ENCODE measurements at regions not wholly inside any gene's neighbourhood (a gene's known extent, or its start where the extent isn't known, plus 50 kb on each side); places are given as distances from the start of the nearest gene placed in this dataset.

DNA sequence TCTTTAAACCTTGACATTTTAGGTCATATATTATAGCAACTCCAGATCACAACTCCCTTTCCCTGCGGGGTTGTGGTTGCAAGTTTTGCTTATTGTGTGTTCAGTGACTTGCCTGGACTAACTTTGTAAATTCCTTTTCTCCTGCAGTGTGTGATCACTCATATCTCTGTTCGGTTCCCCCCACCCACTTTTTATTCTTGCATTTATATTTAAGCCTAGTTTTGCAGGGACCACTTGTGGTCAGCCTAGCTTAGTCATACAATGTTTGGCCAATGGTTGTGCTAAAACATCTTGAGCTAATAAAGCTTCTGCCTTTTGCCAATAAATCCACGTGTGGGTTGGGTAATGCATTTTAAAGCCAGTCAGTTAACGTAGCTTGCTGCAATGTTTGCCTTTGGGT lies 146.5 kb upstream of the IRX4 start:
- TF ChIP-seq POLR2AphosphoS5 (IDR thresholded peaks at IDR 0.05; ENCODE audit: low read depth) = no peak
- TF ChIP-seq, protein P1, sequence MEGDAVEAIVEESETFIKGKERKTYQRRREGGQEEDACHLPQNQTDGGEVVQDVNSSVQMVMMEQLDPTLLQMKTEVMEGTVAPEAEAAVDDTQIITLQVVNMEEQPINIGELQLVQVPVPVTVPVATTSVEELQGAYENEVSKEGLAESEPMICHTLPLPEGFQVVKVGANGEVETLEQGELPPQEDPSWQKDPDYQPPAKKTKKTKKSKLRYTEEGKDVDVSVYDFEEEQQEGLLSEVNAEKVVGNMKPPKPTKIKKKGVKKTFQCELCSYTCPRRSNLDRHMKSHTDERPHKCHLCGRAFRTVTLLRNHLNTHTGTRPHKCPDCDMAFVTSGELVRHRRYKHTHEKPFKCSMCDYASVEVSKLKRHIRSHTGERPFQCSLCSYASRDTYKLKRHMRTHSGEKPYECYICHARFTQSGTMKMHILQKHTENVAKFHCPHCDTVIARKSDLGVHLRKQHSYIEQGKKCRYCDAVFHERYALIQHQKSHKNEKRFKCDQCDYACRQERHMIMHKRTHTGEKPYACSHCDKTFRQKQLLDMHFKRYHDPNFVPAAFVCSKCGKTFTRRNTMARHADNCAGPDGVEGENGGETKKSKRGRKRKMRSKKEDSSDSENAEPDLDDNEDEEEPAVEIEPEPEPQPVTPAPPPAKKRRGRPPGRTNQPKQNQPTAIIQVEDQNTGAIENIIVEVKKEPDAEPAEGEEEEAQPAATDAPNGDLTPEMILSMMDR (conservative IDR thresholded peaks at IDR 0.05; ENCODE audit: low read depth in 2 of 2) = no peak
- no peak for TF ChIP-seq EZH2 (IDR thresholded peaks at IDR 0.05; ENCODE audit: low read depth, unreplicated experiment)

All from GM23338 (cell line).